Loucy (cell line): ENCODE measurements at regions not wholly inside any gene's neighbourhood (a gene's known extent, or its start where the extent isn't known, plus 50 kb on each side); places are given as distances from the start of the nearest gene placed in this dataset.

ENCODE experiments used
- CTCF ChIP-seq: fragments of 200-600 bp; sonication (generic); conservative IDR thresholded peaks from 2 replicates; pipeline ENCODE4 v1.5.1; 2014; ENCODE audit warnings: mild to moderate bottlenecking, antibody characterized with exemption, low read length
- EZH2phosphoT487 ChIP-seq: fragments of 200-600 bp; IDR thresholded peaks from 2 replicates; pipeline ENCODE4 v1.6.1; 2018; ENCODE audit warnings: antibody characterized with exemption, mild to moderate bottlenecking, moderate library complexity, borderline replicate concordance

GRCh38 chr10:61125560-61126170, 181.7 kb upstream of the RHOBTB1 start:
- TF ChIP-seq CTCF (no peak), EZH2phosphoT487 (no peak)
